Sigmoid colon (tissue), 6 donors: ENCODE measurements at regions not wholly inside any gene's neighbourhood (a gene's known extent, or its start where the extent isn't known, plus 50 kb on each side); places are given as distances from the start of the nearest gene placed in this dataset.

Experiments used
- DNase-seq: peaks from one replicate; pipeline ENCODE4 v3.0.0-alpha.2; 2019
- H3K27ac ChIP-seq, 4 donors: fragments of 200-600 bp; sonication (generic); one replicate each; pipeline ENCODE4 v1.5.1; 2016 to 2019; ENCODE audit warnings: mild to moderate bottlenecking in 1 of 4
- H3K27me3 ChIP-seq, 3 donors: fragments of 200-600 bp; sonication (generic); one replicate each; pipeline ENCODE4 v1.5.1; 2019; ENCODE audit warnings: mild to moderate bottlenecking in 1 of 3
- H3K36me3 ChIP-seq, 4 donors: fragments of 200-600 bp; sonication (generic); one replicate each; pipeline ENCODE4 v1.5.1; 2016 to 2019
- H3K4me1 ChIP-seq, 4 donors: fragments of 200-600 bp; sonication (generic); one replicate each; pipeline ENCODE4 v1.5.1; 2017 to 2019
- H3K4me3 ChIP-seq, 4 donors: fragments of 200-600 bp; sonication (generic); one replicate each; pipeline ENCODE4 v1.5.1; 2017 to 2019; ENCODE audit warnings: mild to moderate bottlenecking in 2 of 4, moderate library complexity in 1 of 4
- H3K9me3 ChIP-seq, 4 donors: fragments of 200-600 bp in 3 of 4; sonication (generic) in 3 of 4; one replicate each; pipeline versions ENCODE4 v1.5.1 to v1.6.1; 2013 to 2019
- CTCF ChIP-seq, 4 experiments: fragments of 450-650 bp in 3 of 4; fragments of 200-600 bp in 1 of 4; IDR thresholded peaks; one replicate each; pipeline ENCODE4 v1.5.1; 2016 to 2019; ENCODE audit warnings: antibody characterized with exemption in 4 of 4, mild to moderate bottlenecking in 3 of 4, moderate library complexity in 2 of 4
- EP300 ChIP-seq, 4 donors: sonication (generic); formaldehyde crosslinking; IDR thresholded peaks; one replicate each; pipeline ENCODE4 v1.6.1; 2017; ENCODE audit warnings: antibody characterized with exemption in 4 of 4
- POLR2A ChIP-seq, 2 donors: fragments of 450-650 bp; IDR thresholded peaks; one replicate each; pipeline ENCODE4 v1.6.1; 2016; ENCODE audit warnings: antibody characterized with exemption in 2 of 2, mild to moderate bottlenecking in 2 of 2, moderate library complexity in 2 of 2
- POLR2AphosphoS5 ChIP-seq, 4 donors: sonication (generic); formaldehyde crosslinking; IDR thresholded peaks; one replicate each; pipeline ENCODE4 v1.6.1; 2017; ENCODE audit warnings: antibody characterized with exemption in 4 of 4
- WGBS, 2 donors: extraction: QIAGEN DNeasy Blood & Tissue Kit; methylation state at CpG; one replicate each; pipeline ENCODE4 v1.1.7; 2013; 5-methylcytosine and 5-hydroxymethylcytosine counted together
- intact Hi-C: fragments of 100-400 bp; cut with DNase I; formaldehyde crosslinking; loops from one replicate; pipeline ENCODE4 v1.15.1; 2023
- donor health status: healthy with polysubstance abuse.
- donor health status: healthy.

- TF ChIP-seq POLR2A (IDR thresholded peaks at IDR 0.05), result no peak
- TF ChIP-seq POLR2AphosphoS5 (IDR thresholded peaks at IDR 0.05), result no peak
- TF ChIP-seq CTCF (IDR thresholded peaks at IDR 0.05), result no peak
- no peak for TF ChIP-seq EP300 (IDR thresholded peaks at IDR 0.05)
- Histone ChIP-seq H3K27ac (no peak overlapping the region), H3K27me3 (no peaks in the 10 kb centered on the region), H3K36me3 (no peaks in the 10 kb centered on the region), H3K9me3 (no peaks in the 10 kb centered on the region), H3K4me3 (no peak overlapping the region), H3K4me1 (no peaks in the 10 kb centered on the region)
- DNase-seq, result no peak
- intact Hi-C loops, result no loop called here
These were observed 311.5 kb downstream of the RFC3 start for GRCh38 chr13:34129436-34129835.

GRCh38 chr13:34137200-34137599 lies 319.3 kb downstream of the RFC3 start:
- WGBS, 2 donors, result 90 to 92% methylated on average over 2 of the region's 2 CpGs
- TF ChIP-seq CTCF (IDR thresholded peaks at IDR 0.05), result no peak
- TF ChIP-seq POLR2A (IDR thresholded peaks at IDR 0.05), result no peak
- no peak for TF ChIP-seq POLR2AphosphoS5 (IDR thresholded peaks at IDR 0.05)
- TF ChIP-seq EP300 (IDR thresholded peaks at IDR 0.05), result no peak
- no peaks in the 10 kb centered on the region for H3K27me3 ChIP-seq
- no peak overlapping the region for H3K27ac ChIP-seq
- intact Hi-C loops, result no loop called here
- H3K36me3 ChIP-seq, result no peaks in the 10 kb centered on the region
- no peaks in the 10 kb centered on the region for H3K4me1 ChIP-seq
- no peak overlapping the region for H3K4me3 ChIP-seq
- H3K9me3 ChIP-seq, result peaks cover 0 to 8% (median 3%) of the 10 kb centered on the region in 4 donors
- no peak for DNase-seq

GRCh38 chr13:34139660-34140227 lies 321.8 kb downstream of the RFC3 start:
- peaks cover 0 to 8% (median 3%) of the 10 kb centered on the region in 4 donors for H3K9me3 ChIP-seq
- WGBS, 2 donors, result 19 to 61% methylated on average over 4 of the region's 4 CpGs
- no peak overlapping the region for H3K27ac ChIP-seq
- no peaks in the 10 kb centered on the region for H3K27me3 ChIP-seq
- no peaks in the 10 kb centered on the region for H3K36me3 ChIP-seq
- H3K4me1 ChIP-seq, result no peaks in the 10 kb centered on the region
- no peak overlapping the region for H3K4me3 ChIP-seq
- DNase-seq, result no peak
- no peak for TF ChIP-seq EP300 (IDR thresholded peaks at IDR 0.05)
- TF ChIP-seq CTCF (IDR thresholded peaks at IDR 0.05), result no peak
- intact Hi-C loops, result no loop called here

GRCh38 chr13:34143637-34144036 lies 325.7 kb downstream of the RFC3 start:
- DNase-seq, result no peak
- no peak overlapping the region for H3K27ac ChIP-seq
- H3K27me3 ChIP-seq, result no peaks in the 10 kb centered on the region
- H3K4me3 ChIP-seq, result no peak overlapping the region
- intact Hi-C loops, result no loop called here
- no peaks in the 10 kb centered on the region for H3K36me3 ChIP-seq
- no peaks in the 10 kb centered on the region for H3K9me3 ChIP-seq
- 93 to 99% methylated on average over 1 of the region's 1 CpG for WGBS, 2 donors
- TF ChIP-seq POLR2AphosphoS5 (IDR thresholded peaks at IDR 0.05), result no peak
- TF ChIP-seq EP300 (IDR thresholded peaks at IDR 0.05), result no peak
- TF ChIP-seq POLR2A (IDR thresholded peaks at IDR 0.05), result no peak
- no peaks in the 10 kb centered on the region for H3K4me1 ChIP-seq

- Histone ChIP-seq H3K9me3 (no peaks in the 10 kb centered on the region), H3K4me3 (no peak overlapping the region), H3K36me3 (no peaks in the 10 kb centered on the region), H3K27me3 (no peaks in the 10 kb centered on the region), H3K27ac (no peak overlapping the region), H3K4me1 (no peaks in the 10 kb centered on the region)
- 87 to 92% methylated on average over 3 of the region's 3 CpGs for WGBS, 2 donors
- DNase-seq, result no peak
- TF ChIP-seq POLR2AphosphoS5 (IDR thresholded peaks at IDR 0.05), result no peak
- TF ChIP-seq CTCF (IDR thresholded peaks at IDR 0.05), result no peak
- TF ChIP-seq EP300 (IDR thresholded peaks at IDR 0.05), result no peak
- no peak for TF ChIP-seq POLR2A (IDR thresholded peaks at IDR 0.05)
- intact Hi-C loops, result no loop called here
These were observed 326.2 kb downstream of the RFC3 start for GRCh38 chr13:34144142-34144541.
